ENCODE measurements at regions not wholly inside any gene's neighbourhood (a gene's known extent, or its start where the extent isn't known, plus 50 kb on each side); places are given as distances from the start of the nearest gene placed in this dataset.

DNA sequence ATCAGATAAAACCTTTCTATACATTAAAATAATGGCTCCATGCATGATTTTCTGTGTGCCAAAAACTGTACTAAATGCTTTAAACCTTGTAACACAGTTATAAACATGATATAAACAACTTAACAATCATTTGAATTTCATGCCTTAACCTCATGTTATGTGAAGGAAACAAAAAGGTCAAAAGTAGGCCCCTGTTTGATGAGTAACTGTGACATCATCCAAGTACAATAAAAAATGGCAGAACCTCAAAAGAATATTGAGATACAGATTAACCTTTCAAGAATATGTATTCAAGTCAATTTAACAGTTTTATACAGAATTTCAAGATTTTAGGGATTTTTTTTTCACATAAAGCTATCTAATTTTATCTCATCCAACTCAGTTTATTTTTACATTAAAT lies 310.7 kb upstream of the DCN start:
- TF ChIP-seq, protein P1, sequence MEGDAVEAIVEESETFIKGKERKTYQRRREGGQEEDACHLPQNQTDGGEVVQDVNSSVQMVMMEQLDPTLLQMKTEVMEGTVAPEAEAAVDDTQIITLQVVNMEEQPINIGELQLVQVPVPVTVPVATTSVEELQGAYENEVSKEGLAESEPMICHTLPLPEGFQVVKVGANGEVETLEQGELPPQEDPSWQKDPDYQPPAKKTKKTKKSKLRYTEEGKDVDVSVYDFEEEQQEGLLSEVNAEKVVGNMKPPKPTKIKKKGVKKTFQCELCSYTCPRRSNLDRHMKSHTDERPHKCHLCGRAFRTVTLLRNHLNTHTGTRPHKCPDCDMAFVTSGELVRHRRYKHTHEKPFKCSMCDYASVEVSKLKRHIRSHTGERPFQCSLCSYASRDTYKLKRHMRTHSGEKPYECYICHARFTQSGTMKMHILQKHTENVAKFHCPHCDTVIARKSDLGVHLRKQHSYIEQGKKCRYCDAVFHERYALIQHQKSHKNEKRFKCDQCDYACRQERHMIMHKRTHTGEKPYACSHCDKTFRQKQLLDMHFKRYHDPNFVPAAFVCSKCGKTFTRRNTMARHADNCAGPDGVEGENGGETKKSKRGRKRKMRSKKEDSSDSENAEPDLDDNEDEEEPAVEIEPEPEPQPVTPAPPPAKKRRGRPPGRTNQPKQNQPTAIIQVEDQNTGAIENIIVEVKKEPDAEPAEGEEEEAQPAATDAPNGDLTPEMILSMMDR (IDR thresholded peaks at IDR 0.05; ENCODE audit: poor library complexity), result no peak
- TF ChIP-seq EZH2 (IDR thresholded peaks at IDR 0.05; ENCODE audit: borderline replicate concordance) (no peak), EZH2phosphoT487 (IDR thresholded peaks at IDR 0.05; ENCODE audit: low read depth, severe bottlenecking, unreplicated experiment) (no peak)

Data from hepatocyte (in vitro differentiated cells).